ENCODE measurements at regions not wholly inside any gene's neighbourhood (a gene's known extent, or its start where the extent isn't known, plus 50 kb on each side); places are given as distances from the start of the nearest gene placed in this dataset.

- Histone ChIP-seq H3K9me3 (no peaks in the 10 kb centered on the region), H3K9me2 (no peaks in the 10 kb centered on the region), H4K20me1 (ENCODE audit: insufficient read depth) (no peaks in the 10 kb centered on the region), H3F3A (replicated peaks; ENCODE audit: insufficient read depth) (no peaks in the 10 kb centered on the region), H3K4me3 (ENCODE audit: low read depth in 2 of 2, low read length in 1 of 2) (no peak overlapping the region), H3K4me2 (no peak overlapping the region), H3K27ac (ENCODE audit: low read depth in 2 of 2, low read length in 1 of 2) (no peak overlapping the region), H2AFZ (ENCODE audit: low read depth) (no peak overlapping the region), H3K9ac (no peak overlapping the region), H3K27me3 (ENCODE audit: insufficient read depth) (no peaks in the 10 kb centered on the region), H3K79me2 (ENCODE audit: insufficient read depth) (no peaks in the 10 kb centered on the region), H3K36me3 (replicated peaks in 1 of 2; ENCODE audit: control insufficient read depth in 1 of 2, insufficient read depth in 2 of 2, low read length in 1 of 2) (no peaks in the 10 kb centered on the region), H3K4me1 (ENCODE audit: control insufficient read depth in 1 of 2, insufficient read depth in 2 of 2, low read depth in 1 of 2, low read length in 1 of 2) (no peaks in the 10 kb centered on the region; a peak in 1 of 4 replicates)
- DNase-seq = no peak
- TF ChIP-seq ELF1 (IDR thresholded peaks at IDR 0.05) (no peak), ZBTB33 (IDR thresholded peaks at IDR 0.05; ENCODE audit: borderline replicate concordance, low read depth) (no peak), SMC3 (IDR thresholded peaks at IDR 0.05; ENCODE audit: low read depth, low read length) (no peak), RFX5 (IDR thresholded peaks at IDR 0.05; ENCODE audit: low read length) (no peak), MAX (IDR thresholded peaks at IDR 0.05; ENCODE audit: low read depth) (no peak), FOXJ3 (CRISPR knock-in tag; IDR thresholded peaks at IDR 0.05) (no peak), NFIC (IDR thresholded peaks at IDR 0.05; ENCODE audit: borderline replicate concordance) (no peak), TEAD4 (IDR thresholded peaks at IDR 0.05; ENCODE audit: borderline replicate concordance, insufficient read depth) (no peak), USF1 (IDR thresholded peaks at IDR 0.05; ENCODE audit: borderline replicate concordance, low read depth) (no peak), FOSL2 (IDR thresholded peaks at IDR 0.05; ENCODE audit: borderline replicate concordance, low read depth) (no peak), YY1 (IDR thresholded peaks at IDR 0.05; ENCODE audit: low read depth) (no peak)
- TF ChIP-seq, protein P1, sequence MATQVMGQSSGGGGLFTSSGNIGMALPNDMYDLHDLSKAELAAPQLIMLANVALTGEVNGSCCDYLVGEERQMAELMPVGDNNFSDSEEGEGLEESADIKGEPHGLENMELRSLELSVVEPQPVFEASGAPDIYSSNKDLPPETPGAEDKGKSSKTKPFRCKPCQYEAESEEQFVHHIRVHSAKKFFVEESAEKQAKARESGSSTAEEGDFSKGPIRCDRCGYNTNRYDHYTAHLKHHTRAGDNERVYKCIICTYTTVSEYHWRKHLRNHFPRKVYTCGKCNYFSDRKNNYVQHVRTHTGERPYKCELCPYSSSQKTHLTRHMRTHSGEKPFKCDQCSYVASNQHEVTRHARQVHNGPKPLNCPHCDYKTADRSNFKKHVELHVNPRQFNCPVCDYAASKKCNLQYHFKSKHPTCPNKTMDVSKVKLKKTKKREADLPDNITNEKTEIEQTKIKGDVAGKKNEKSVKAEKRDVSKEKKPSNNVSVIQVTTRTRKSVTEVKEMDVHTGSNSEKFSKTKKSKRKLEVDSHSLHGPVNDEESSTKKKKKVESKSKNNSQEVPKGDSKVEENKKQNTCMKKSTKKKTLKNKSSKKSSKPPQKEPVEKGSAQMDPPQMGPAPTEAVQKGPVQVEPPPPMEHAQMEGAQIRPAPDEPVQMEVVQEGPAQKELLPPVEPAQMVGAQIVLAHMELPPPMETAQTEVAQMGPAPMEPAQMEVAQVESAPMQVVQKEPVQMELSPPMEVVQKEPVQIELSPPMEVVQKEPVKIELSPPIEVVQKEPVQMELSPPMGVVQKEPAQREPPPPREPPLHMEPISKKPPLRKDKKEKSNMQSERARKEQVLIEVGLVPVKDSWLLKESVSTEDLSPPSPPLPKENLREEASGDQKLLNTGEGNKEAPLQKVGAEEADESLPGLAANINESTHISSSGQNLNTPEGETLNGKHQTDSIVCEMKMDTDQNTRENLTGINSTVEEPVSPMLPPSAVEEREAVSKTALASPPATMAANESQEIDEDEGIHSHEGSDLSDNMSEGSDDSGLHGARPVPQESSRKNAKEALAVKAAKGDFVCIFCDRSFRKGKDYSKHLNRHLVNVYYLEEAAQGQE (IDR thresholded peaks at IDR 0.05; ENCODE audit: low read depth, low read length) = no peak
- ChIA-PET CTCF (interaction anchor here (2.0 kb wide), 1 partner anchor 13 kb away, joined by 4 read pairs; no protein-coding TSS in a partner anchor), POLR2A (no interaction called here)
Observed at GRCh38 chr1:219687779-219688178, 74.9 kb upstream of the ZC3H11B start.

Measured in SK-N-SH (cell line).